DMS114 treated with DMSO at 0.1 percent for 48 hours (cell line): ENCODE measurements at regions not wholly inside any gene's neighbourhood (a gene's known extent, or its start where the extent isn't known, plus 50 kb on each side); places are given as distances from the start of the nearest gene placed in this dataset.
"Not testable (repeated sequence)": the region's sequence is repeated elsewhere in the genome, so short reads cannot be mapped to it uniquely, and the experiment has no call there.

Experiments
- DNase-seq: peaks from one replicate; lab custom pipeline; 2025; ENCODE audit not compliant: unreplicated experiment; lab: John Stamatoyannopoulos, UW

GRCh38 chr5:6081727-6082210 is 296.6 kb downstream of the MED10 start:
- DNase-seq: no peak

GRCh38 chr5:6080930-6081726 is 297.2 kb downstream of the MED10 start:
- no peak for DNase-seq

DNA sequence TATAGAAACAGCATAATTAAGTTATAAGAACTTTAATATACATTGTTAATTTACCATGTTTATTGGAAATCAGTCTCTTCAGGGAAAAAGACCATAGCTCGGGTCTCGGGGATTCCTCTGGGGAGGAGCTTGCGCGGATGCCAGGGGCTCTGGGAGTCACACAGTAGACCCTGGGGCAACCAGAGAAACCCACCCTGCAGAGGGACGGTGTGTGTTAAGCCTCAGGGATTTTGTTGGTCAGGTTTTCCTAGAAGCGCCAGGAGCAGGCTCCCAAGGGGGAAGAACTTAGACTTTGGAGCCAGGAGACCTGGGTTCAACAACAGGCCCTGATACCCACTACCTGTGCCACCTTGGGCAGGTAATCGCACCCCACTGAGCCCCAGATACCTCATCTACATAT is 297.9 kb downstream of the MED10 start:
- no peak for DNase-seq

DNA sequence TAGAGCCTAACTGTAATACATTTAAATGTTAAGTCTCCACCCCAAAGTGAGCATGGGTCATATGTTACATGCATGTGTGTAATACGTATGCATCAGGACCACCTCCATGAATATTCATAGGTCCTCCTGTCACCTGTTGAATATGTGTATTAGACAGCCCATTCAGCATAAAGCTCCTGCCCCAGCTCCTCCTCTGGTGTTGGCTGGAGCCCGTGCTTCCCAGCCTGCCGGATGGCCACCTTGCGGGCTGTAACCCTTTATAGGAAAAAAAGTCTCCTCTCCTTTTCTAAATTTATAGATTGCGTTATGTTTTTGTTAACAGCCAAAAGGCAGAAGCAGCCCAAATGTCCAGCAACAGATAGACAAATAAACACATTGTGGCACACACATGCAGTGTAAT is 299.5 kb downstream of the MED10 start:
- DNase-seq: no peak

DNA sequence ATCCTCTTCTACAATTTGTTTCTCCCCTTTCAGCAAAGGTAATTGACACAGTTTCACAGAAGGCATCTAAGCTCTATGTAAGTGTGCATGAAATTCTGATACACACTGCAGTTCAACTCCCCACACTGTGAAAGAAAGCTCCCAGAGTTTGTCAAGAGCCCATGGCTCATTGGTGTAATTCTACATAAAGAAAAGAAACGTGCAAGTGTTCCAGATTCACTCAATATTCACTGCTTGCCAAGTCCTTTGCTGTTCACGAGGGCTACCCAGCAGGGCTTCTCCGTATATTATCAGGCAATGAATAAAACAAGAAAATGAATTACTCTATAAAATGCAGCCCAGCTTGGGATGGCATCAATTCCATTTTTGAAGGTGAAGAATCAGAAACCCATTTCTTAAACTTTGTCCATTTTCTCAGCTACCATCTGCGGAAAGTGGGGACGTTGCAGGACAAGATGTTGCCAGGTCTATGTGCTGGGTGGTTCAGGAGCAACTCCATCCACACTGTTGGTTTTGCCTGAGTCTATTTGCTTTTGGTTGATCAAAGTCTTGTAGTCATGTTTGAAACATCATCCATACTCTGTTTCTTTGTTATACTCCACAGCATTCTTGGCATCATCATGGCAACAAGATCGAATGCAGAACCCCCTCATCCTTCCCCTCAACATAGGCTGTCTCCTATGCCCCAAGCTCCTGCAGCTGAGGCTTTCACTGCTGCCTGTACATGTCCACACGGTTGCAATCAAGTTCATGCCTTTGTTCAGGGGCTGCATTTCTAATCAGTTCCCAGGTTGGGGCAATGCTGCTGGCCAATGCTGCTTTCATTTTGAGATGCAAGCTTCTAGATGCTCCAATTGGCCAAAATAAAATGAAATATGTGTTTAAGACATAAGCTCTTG is 301.8 kb downstream of the MED10 start:
- DNase-seq: no peak

- not testable (repeated sequence) for DNase-seq
Measured at GRCh38 chr5:6072488-6072887, 305.9 kb downstream of the MED10 start.

GRCh38 chr5:6069496-6070185 is 308.7 kb downstream of the MED10 start:
- no peak for DNase-seq

- no peak for DNase-seq
Measured at GRCh38 chr5:6066016-6066415, 312.3 kb downstream of the MED10 start.

DNA sequence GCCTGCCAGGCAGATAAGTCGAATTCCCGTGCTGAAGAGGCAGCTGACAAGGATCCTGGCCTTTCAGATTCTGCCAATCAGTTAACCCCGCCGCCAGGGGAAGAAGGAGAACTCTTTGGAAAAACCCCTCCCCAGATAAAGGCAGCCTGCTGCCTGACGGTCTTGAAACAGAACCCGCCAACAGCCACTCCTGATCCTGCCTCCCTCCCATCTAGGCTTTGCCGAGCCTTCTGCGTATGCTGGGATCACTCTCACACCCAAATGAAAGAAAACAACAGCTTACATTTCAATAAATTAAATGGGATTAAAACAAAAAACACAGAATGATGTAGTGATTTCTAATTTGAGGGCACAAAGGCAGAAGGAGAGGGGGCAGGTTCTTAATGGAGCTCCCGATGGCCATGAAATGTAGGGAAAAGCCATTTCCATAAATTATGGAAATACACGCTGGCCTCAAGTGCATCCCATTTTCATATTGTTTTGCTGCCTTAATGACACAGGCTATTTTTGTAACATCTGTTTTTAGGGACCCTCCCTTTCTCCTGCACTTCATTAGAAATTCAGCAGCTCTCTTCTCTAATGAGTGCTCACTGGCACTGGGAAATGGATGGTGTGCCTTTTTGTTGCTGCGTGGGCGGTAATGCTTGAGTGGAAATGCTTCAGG is 319.1 kb downstream of the MED10 start:
- DNase-seq: no peak

DNA sequence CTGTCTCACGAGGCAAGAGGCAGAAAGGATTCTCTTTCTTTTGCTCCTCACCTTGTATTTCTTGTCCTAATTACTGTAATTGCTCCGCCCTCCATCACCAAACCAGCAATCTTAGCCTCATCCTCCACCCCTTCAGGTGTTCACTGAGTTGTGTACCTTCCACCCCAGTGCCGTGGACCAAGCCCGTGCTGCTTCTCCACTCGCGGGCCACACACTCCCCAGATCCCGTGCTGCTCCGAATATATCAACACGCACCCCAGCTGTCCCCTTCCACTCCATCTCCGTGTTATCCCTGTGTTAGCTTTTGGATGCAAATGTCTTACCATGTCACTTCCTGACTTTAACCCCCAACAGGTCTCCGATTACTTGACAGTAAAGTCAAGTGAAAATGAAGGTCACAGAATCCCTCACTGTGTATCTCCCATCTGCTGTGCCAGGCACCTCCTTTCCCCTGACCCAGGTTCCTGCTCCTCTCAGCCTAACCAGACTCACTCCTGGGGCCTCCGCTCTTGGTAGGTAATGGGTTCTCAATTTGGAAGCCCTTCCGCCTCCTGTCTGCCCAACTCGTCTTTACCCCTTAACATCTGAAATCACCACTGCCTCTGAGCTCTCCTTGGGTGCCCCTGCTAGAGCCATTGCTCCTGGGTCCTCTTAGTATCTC is 320.2 kb downstream of the MED10 start:
- no peak for DNase-seq

- DNase-seq: no peak
Measured at GRCh38 chr5:6056280-6056679, 322.1 kb downstream of the MED10 start.

DNA sequence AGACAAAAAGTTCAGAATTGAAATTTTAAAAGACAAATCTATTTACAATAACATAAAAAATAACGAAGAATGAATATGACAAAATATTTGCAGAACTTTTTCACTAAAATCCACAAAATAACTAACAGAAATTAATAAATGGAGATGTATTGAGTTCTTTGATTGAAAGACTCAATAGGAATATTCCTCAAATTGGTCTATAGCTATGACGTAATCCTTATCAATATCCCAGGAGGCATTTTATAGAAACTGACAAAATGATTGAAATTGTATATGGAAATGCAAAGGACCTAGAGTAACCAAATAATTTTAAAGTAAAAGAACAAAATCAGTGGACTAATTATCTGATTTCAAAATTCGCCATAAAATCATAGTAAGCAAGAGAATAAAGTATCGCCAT is 328.7 kb downstream of the MED10 start:
- no peak for DNase-seq

- no peak for DNase-seq
Measured at GRCh38 chr5:6048746-6049145, 329.6 kb downstream of the MED10 start.

DNA sequence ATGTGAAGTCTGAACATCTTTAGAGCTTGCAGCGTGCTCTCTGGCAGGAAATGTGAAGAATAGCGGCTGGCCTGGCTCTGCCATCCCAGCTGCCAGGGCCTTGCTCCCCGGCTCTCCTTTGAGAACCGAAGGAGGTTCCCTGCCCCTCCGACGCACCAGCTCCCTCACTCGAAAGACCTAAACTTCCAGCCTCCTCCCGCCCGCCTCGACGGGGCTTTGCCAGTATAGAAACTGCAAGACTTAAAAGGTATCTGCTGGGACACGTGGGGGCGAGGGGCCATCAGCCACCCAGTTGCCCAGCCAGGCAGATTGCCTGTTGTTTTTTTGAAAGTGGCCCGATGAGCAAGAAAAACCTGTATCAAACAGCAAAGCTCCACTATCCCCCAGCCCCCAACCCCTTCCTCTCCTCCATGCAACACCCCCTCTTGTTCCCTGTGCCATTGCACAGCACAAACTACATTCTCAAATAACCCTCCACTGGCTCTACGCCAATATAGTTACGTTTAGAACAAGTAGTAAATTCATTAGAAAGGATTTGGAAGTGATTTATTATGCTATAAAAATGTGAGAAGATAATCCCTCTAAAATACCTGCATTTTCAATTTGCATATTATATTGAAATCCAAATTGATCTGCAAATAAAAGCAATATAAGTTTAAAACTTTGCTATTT is 331.9 kb downstream of the MED10 start:
- no peak for DNase-seq

- no peak for DNase-seq
Measured at GRCh38 chr5:6043491-6044310, 334.6 kb downstream of the MED10 start.

DNA sequence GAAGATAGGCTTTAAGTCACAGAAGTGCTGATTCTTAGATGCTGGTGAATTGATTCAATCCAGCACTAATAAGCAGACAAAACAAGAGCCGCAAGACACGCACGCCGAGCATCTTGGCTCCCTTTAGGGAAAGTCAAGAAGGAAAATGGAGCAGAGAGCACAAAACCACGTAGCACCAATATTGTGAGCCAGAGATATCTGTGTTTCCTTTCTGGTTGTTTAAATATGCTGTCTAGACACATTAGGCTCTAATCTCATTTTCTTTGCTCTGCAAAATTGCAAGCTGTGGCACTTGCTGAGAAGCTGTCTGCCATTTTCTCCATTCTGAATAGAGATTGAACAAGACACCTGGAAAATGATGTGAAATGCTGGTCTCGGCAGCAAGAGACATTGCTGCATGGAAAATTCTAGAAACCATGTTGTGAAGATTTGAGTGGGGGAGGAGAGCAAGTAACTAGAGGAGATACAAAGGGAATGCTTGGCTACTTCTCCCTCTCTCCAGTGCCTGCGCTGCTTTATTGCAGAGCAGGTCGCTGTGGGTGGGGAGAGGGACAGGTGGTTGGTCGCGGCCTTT is 336.3 kb downstream of the MED10 start:
- no peak for DNase-seq

DNA sequence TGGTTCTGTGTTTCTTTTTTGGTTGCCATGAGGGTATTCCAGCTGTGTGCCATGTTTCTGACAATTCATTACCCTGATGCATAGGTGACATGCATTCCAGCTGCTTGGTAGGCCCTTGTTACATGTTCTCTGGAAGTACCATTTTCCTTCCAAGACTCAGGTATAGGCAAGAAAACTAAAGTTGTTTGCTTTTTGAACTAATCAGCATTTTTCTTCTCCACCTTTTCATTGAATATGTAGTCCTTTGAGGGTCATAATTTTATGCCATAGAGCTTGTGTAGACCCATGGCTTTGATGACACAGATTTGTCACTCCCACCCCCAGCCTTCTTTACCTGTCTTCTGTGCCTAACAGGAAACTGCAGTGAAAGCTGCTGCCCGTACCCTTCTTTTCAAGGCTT is 339.2 kb downstream of the MED10 start:
- no peak for DNase-seq

DNA sequence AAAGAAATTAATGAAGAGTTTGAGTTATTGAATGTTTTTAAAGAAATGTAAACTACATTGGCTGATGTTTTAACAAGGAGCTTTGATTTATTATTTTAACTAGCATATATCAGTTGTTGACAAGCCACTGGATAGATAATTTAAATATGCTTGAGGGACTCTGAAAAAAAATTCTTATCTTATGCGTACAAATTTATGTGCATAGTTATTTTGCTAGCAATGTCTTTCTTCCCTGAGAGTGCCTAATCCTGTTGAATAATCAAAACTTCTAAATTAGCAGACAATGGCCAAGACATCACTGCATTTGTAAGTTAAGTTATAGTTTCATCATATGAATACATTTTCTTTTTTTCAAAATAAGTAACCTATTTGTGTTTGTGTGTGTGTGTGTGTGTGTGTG is 342.3 kb downstream of the MED10 start:
- DNase-seq: no peak

- DNase-seq: no peak
Measured at GRCh38 chr5:6029811-6030271, 348.5 kb downstream of the MED10 start.
